ENCODE measurements at regions not wholly inside any gene's neighbourhood (a gene's known extent, or its start where the extent isn't known, plus 50 kb on each side); places are given as distances from the start of the nearest gene placed in this dataset.

DNA sequence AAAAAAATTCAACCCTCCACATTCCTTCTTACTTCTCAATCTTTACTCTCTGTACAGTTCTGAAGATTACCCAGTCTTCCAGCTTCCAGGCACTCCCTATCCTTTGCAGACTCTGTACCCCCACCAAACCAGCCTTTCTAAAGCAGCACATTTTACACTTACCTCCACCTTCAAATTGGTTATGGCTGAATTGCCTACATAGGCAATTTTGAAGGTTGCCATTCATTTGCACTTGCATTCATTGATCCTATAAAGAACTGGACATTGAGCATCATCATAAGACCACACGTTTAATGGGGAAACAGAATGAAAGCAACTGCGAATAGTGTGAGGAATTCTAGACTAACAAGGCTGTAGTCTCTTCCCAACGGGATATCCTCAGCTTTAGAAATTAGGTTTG, 233.4 kb downstream of the TRIB2 start:
- H4K20me1 ChIP-seq (ENCODE audit: control insufficient read depth, insufficient read depth), result no peaks in the 10 kb centered on the region
- intact Hi-C loops (cut with micrococcal nuclease; ENCODE audit: unreplicated experiment), result no loop called here
- H3K4me3 ChIP-seq, result no peak overlapping the region
- ChIA-PET CTCF (interaction anchor here (0.8 kb wide), 1 partner anchor 127 kb away, joined by 3 read pairs; no protein-coding TSS in a partner anchor), POLR2A (no interaction called here), SMC1A (ENCODE audit: uncharacterized antibody, unreplicated experiment) (interaction anchor here (1.1 to 1.2 kb wide), 2 partner anchors 18 to 56 kb away, joined by 3 to 4 read pairs; no protein-coding TSS in a partner anchor), RAD21 (ENCODE audit: unreplicated experiment) (no interaction called here)
- H3K27ac ChIP-seq (ENCODE audit: control insufficient read depth, insufficient read depth), result no peak overlapping the region
- no peaks in the 10 kb centered on the region for H3K79me2 ChIP-seq (ENCODE audit: control insufficient read depth, insufficient read depth, low read length)
- no peak overlapping the region for H3K9ac ChIP-seq (ENCODE audit: control insufficient read depth, insufficient read depth, low read length)
- FAIRE-seq, result no peak
- no peak overlapping the region for H2AFZ ChIP-seq (ENCODE audit: control insufficient read depth, low read depth, low read length)
- H3K9me3 ChIP-seq (replicated peaks; ENCODE audit: control insufficient read depth, insufficient read depth, low read length), result no peaks in the 10 kb centered on the region
- 39% methylated on average over 3 of the region's 3 CpGs for whole genome bisulfite sequencing (ENCODE audit: insufficient coverage, insufficient replicate concordance, low lambda C conversion rate, missing lambda C conversion rate)
- H3K27me3 ChIP-seq (replicated peaks in 1 of 2; ENCODE audit: control insufficient read depth in 2 of 2, insufficient read depth in 2 of 2, low read length in 1 of 2), result no peaks in the 10 kb centered on the region; a peak in 1 of 4 replicates
- no TSS peak for BruUV-seq (replicated peaks)
- H3K4me1 ChIP-seq (ENCODE audit: control insufficient read depth, insufficient read depth, low read length), result no peaks in the 10 kb centered on the region
- ATAC-seq, result no peak
- in situ Hi-C loops (cut with MboI), result no loop called here
- DNase-seq (ENCODE audit: low read depth, low spot score), result no peak
- no peak overlapping the region for H3K4me2 ChIP-seq (ENCODE audit: control insufficient read depth, insufficient read depth)
- TF ChIP-seq CBX3 (IDR thresholded peaks at IDR 0.05; ENCODE audit: borderline replicate concordance, low read depth) (no peak), ZNF384 (IDR thresholded peaks at IDR 0.05; ENCODE audit: borderline replicate concordance, low read depth, low read length) (no peak), ASH2L (IDR thresholded peaks at IDR 0.05; ENCODE audit: borderline replicate concordance, low read depth) (no peak), NR2F1 (conservative IDR thresholded peaks at IDR 0.05) (no peak), POLR2AphosphoS2 (IDR thresholded peaks at IDR 0.05; ENCODE audit: low read depth, low read length) (no peak), MYB (IDR thresholded peaks at IDR 0.05; ENCODE audit: borderline replicate concordance, low read depth, low read length) (no peak), SRF (IDR thresholded peaks at IDR 0.05; ENCODE audit: low read depth in 2 of 2, low read length in 2 of 2) (no peak)
- TF ChIP-seq, protein P1, sequence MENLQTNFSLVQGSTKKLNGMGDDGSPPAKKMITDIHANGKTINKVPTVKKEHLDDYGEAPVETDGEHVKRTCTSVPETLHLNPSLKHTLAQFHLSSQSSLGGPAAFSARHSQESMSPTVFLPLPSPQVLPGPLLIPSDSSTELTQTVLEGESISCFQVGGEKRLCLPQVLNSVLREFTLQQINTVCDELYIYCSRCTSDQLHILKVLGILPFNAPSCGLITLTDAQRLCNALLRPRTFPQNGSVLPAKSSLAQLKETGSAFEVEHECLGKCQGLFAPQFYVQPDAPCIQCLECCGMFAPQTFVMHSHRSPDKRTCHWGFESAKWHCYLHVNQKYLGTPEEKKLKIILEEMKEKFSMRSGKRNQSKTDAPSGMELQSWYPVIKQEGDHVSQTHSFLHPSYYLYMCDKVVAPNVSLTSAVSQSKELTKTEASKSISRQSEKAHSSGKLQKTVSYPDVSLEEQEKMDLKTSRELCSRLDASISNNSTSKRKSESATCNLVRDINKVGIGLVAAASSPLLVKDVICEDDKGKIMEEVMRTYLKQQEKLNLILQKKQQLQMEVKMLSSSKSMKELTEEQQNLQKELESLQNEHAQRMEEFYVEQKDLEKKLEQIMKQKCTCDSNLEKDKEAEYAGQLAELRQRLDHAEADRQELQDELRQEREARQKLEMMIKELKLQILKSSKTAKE (IDR thresholded peaks at IDR 0.05; ENCODE audit: low read depth, poor library complexity, severe bottlenecking), result no peak
- TF ChIP-seq, protein P2, sequence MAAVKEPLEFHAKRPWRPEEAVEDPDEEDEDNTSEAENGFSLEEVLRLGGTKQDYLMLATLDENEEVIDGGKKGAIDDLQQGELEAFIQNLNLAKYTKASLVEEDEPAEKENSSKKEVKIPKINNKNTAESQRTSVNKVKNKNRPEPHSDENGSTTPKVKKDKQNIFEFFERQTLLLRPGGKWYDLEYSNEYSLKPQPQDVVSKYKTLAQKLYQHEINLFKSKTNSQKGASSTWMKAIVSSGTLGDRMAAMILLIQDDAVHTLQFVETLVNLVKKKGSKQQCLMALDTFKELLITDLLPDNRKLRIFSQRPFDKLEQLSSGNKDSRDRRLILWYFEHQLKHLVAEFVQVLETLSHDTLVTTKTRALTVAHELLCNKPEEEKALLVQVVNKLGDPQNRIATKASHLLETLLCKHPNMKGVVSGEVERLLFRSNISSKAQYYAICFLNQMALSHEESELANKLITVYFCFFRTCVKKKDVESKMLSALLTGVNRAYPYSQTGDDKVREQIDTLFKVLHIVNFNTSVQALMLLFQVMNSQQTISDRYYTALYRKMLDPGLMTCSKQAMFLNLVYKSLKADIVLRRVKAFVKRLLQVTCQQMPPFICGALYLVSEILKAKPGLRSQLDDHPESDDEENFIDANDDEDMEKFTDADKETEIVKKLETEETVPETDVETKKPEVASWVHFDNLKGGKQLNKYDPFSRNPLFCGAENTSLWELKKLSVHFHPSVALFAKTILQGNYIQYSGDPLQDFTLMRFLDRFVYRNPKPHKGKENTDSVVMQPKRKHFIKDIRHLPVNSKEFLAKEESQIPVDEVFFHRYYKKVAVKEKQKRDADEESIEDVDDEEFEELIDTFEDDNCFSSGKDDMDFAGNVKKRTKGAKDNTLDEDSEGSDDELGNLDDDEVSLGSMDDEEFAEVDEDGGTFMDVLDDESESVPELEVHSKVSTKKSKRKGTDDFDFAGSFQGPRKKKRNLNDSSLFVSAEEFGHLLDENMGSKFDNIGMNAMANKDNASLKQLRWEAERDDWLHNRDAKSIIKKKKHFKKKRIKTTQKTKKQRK (IDR thresholded peaks at IDR 0.05; ENCODE audit: low read depth, low read length), result no peak
- TF ChIP-seq, protein P3, sequence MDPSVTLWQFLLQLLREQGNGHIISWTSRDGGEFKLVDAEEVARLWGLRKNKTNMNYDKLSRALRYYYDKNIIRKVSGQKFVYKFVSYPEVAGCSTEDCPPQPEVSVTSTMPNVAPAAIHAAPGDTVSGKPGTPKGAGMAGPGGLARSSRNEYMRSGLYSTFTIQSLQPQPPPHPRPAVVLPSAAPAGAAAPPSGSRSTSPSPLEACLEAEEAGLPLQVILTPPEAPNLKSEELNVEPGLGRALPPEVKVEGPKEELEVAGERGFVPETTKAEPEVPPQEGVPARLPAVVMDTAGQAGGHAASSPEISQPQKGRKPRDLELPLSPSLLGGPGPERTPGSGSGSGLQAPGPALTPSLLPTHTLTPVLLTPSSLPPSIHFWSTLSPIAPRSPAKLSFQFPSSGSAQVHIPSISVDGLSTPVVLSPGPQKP (IDR thresholded peaks at IDR 0.05; ENCODE audit: low read depth, low read length), result no peak
- TF ChIP-seq, protein P4, sequence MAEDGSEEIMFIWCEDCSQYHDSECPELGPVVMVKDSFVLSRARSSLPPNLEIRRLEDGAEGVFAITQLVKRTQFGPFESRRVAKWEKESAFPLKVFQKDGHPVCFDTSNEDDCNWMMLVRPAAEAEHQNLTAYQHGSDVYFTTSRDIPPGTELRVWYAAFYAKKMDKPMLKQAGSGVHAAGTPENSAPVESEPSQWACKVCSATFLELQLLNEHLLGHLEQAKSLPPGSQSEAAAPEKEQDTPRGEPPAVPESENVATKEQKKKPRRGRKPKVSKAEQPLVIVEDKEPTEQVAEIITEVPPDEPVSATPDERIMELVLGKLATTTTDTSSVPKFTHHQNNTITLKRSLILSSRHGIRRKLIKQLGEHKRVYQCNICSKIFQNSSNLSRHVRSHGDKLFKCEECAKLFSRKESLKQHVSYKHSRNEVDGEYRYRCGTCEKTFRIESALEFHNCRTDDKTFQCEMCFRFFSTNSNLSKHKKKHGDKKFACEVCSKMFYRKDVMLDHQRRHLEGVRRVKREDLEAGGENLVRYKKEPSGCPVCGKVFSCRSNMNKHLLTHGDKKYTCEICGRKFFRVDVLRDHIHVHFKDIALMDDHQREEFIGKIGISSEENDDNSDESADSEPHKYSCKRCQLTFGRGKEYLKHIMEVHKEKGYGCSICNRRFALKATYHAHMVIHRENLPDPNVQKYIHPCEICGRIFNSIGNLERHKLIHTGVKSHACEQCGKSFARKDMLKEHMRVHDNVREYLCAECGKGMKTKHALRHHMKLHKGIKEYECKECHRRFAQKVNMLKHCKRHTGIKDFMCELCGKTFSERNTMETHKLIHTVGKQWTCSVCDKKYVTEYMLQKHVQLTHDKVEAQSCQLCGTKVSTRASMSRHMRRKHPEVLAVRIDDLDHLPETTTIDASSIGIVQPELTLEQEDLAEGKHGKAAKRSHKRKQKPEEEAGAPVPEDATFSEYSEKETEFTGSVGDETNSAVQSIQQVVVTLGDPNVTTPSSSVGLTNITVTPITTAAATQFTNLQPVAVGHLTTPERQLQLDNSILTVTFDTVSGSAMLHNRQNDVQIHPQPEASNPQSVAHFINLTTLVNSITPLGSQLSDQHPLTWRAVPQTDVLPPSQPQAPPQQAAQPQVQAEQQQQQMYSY (CRISPR knock-in tag; IDR thresholded peaks at IDR 0.05), result no peak
- H3K36me3 ChIP-seq (ENCODE audit: control insufficient read depth in 2 of 2, insufficient read depth in 2 of 2, low read length in 1 of 2), result no peaks in the 10 kb centered on the region
